SK-N-SH (cell line): ENCODE measurements at regions not wholly inside any gene's neighbourhood (a gene's known extent, or its start where the extent isn't known, plus 50 kb on each side); places are given as distances from the start of the nearest gene placed in this dataset.

Source experiments
- CTCF ChIA-PET: fragments of 300-600, 350-600 bp; formaldehyde crosslinking; extraction: SDS; loops from one replicate; lab custom pipeline; 2021; lab: Yijun Ruan, JAX
- POLR2A ChIA-PET: fragments of 350-600 bp; sonication (Branson Sonifier 250); formaldehyde crosslinking; extraction: SDS; loops from one replicate; lab custom pipeline; 2020; ENCODE audit warnings: antibody characterized with exemption, inconsistent platforms; lab: Yijun Ruan, JAX
- DNase-seq: peaks from one replicate; pipeline ENCODE4 v3.0.0; 2012
- H2AFZ ChIP-seq: fragments of 200-600 bp; sonication (generic); 2 replicates; pipeline ENCODE4 v1.8.1; 2016; ENCODE audit warnings: antibody characterized with exemption, mild to moderate bottlenecking, low read depth
- H3F3A ChIP-seq: fragments of 200-600 bp; sonication (generic); replicated peaks from 2 replicates; pipeline ENCODE3; 2016; ENCODE audit warnings: antibody characterized with exemption, mild to moderate bottlenecking; ENCODE audit not compliant: insufficient read depth
- H3K27ac ChIP-seq, 2 experiments: fragments of 200-500 bp in 1 of 2; fragments of 200-600 bp in 1 of 2; sonication (Bioruptor generic) in 1 of 2; sonication (generic), shearing (Covaris generic) in 1 of 2; 2 replicates each; pipeline versions ENCODE4 v1.5.1 to v1.6.1; 2014 to 2016; ENCODE audit warnings: low read depth in 2 of 2, inconsistent platforms in 1 of 2, low read length in 1 of 2, mild to moderate bottlenecking in 1 of 2, mixed read lengths in 1 of 2
- H3K27me3 ChIP-seq: fragments of 200-600 bp; sonication (generic), shearing (Covaris generic); 2 replicates; pipeline ENCODE4 v1.6.1; 2016; ENCODE audit warnings: mixed run types; ENCODE audit not compliant: insufficient read depth
- H3K36me3 ChIP-seq, 2 experiments: fragments of 200-500 bp in 1 of 2; fragments of 200-600 bp in 1 of 2; sonication (Bioruptor generic) in 1 of 2; sonication (generic) in 1 of 2; replicated peaks in 1 of 2; 2 replicates each; pipeline versions ENCODE3 to v1.5.1; 2014 to 2016; ENCODE audit warnings: low read length in 1 of 2, mild to moderate bottlenecking in 1 of 2; ENCODE audit not compliant: insufficient read depth in 2 of 2, control insufficient read depth in 1 of 2
- H3K4me1 ChIP-seq, 2 experiments: fragments of 200-500 bp in 1 of 2; fragments of 200-600 bp in 1 of 2; sonication (Bioruptor generic) in 1 of 2; sonication (generic), shearing (Covaris generic) in 1 of 2; 2 replicates each; pipeline versions ENCODE4 v1.5.1 to v1.6.1; 2014 to 2016; ENCODE audit warnings: low read depth in 1 of 2, low read length in 1 of 2, mixed run types in 1 of 2; ENCODE audit not compliant: insufficient read depth in 2 of 2, control insufficient read depth in 1 of 2
- H3K4me2 ChIP-seq: fragments of 200-600 bp; sonication (generic), shearing (Covaris generic); 2 replicates; pipeline ENCODE4 v1.6.1; 2017; ENCODE audit warnings: mixed run types
- H3K4me3 ChIP-seq, 2 experiments: fragments of 200-500 bp in 1 of 2; fragments of 200-600 bp in 1 of 2; sonication (Bioruptor generic) in 1 of 2; sonication (generic), shearing (Covaris generic) in 1 of 2; 2 replicates each; pipeline versions ENCODE4 v1.5.1 to v1.8.1; 2014 to 2016; ENCODE audit warnings: low read depth in 2 of 2, inconsistent platforms in 1 of 2, low read length in 1 of 2, mild to moderate bottlenecking in 1 of 2, mixed read lengths in 1 of 2, moderate library complexity in 1 of 2
- H3K79me2 ChIP-seq: fragments of 200-600 bp; sonication (generic); 2 replicates; pipeline ENCODE4 v1.8.1; 2017; ENCODE audit warnings: mild to moderate bottlenecking; ENCODE audit not compliant: insufficient read depth
- H3K9ac ChIP-seq: fragments of 200-600 bp; sonication (generic); 2 replicates; pipeline ENCODE4 v1.6.1; 2017; ENCODE audit warnings: mixed run types
- H3K9me2 ChIP-seq: fragments of 200-600 bp; sonication (generic); 2 replicates; pipeline ENCODE4 v1.6.1; 2017; ENCODE audit warnings: mixed run types
- H3K9me3 ChIP-seq: fragments of 200-600 bp; sonication (generic); 2 replicates; pipeline ENCODE4 v1.6.1; 2017; ENCODE audit warnings: mixed run types, mild to moderate bottlenecking, moderate library complexity
- H4K20me1 ChIP-seq: fragments of 200-600 bp; sonication (generic); 2 replicates; pipeline ENCODE4 v1.6.1; 2017; ENCODE audit warnings: mild to moderate bottlenecking, mixed run types; ENCODE audit not compliant: insufficient read depth
- ELF1 ChIP-seq: IDR thresholded peaks from 2 replicates; pipeline ENCODE4 v1.4.0; 2012
- FOSL2 ChIP-seq: IDR thresholded peaks from 2 replicates; pipeline ENCODE4 v1.4.0; 2012; ENCODE audit warnings: low read depth, mild to moderate bottlenecking, moderate library complexity, borderline replicate concordance
- GABPA ChIP-seq: IDR thresholded peaks from 2 replicates; pipeline ENCODE4 v1.4.0; 2012; ENCODE audit warnings: low read depth, mild to moderate bottlenecking
- GATA2 ChIP-seq: sonication (generic); formaldehyde crosslinking; IDR thresholded peaks from 2 replicates; pipeline ENCODE4 v1.5.0; 2020; ENCODE audit warnings: mild to moderate bottlenecking, missing genetic modification reagents
- MXI1 ChIP-seq: IDR thresholded peaks from 2 replicates; pipeline ENCODE4 v1.6.1; 2012; ENCODE audit warnings: mild to moderate bottlenecking, low read depth, low read length, improper control_type of control experiment
- NFIC ChIP-seq: IDR thresholded peaks from 2 replicates; pipeline ENCODE4 v1.4.0; 2012; ENCODE audit warnings: borderline replicate concordance
- NRF1 ChIP-seq: IDR thresholded peaks from 2 replicates; pipeline ENCODE4 v1.6.1; 2012; ENCODE audit warnings: low read depth, mild to moderate bottlenecking, low read length
- PBX3 ChIP-seq: IDR thresholded peaks from 2 replicates; pipeline ENCODE4; 2012
- RAD21 ChIP-seq: IDR thresholded peaks from 2 replicates; pipeline ENCODE4 v1.6.1; 2012; ENCODE audit warnings: mild to moderate bottlenecking, low read length
- RCOR1 ChIP-seq: fragments of 150-350 bp; IDR thresholded peaks from 2 replicates; pipeline ENCODE4 v1.6.1; 2017; ENCODE audit warnings: antibody characterized with exemption, low read length
- SMC3 ChIP-seq: IDR thresholded peaks from 2 replicates; pipeline ENCODE4 v1.6.1; 2012; ENCODE audit warnings: low read depth, low read length, improper control_type of control experiment
- TCF12 ChIP-seq: IDR thresholded peaks from 2 replicates; pipeline ENCODE4 v1.4.0; 2012
- TEAD4 ChIP-seq: IDR thresholded peaks from 2 replicates; pipeline ENCODE4 v1.4.0; 2012; ENCODE audit warnings: mild to moderate bottlenecking, borderline replicate concordance; ENCODE audit not compliant: insufficient read depth
- ZBTB33 ChIP-seq: IDR thresholded peaks from 2 replicates; pipeline ENCODE4 v1.4.0; 2012; ENCODE audit warnings: low read depth, borderline replicate concordance
- WGBS: methylation state at CpG from one replicate; pipeline ENCODE4 v1.1.6; 2017; ENCODE audit warnings: low lambda C conversion rate; 5-methylcytosine and 5-hydroxymethylcytosine counted together
- TF ChIP-seq, protein P1 (sequence below): fragments of 200-600 bp; sonication (generic); IDR thresholded peaks from 2 replicates; pipeline ENCODE4 v1.6.1; 2017; ENCODE audit warnings: antibody characterized with exemption, mild to moderate bottlenecking, moderate library complexity
- TF ChIP-seq, protein P2 (sequence below): IDR thresholded peaks from 2 replicates; pipeline ENCODE4 v1.4.0; 2012; ENCODE audit warnings: low read depth
- TF ChIP-seq, protein P3 (sequence below): IDR thresholded peaks from 2 replicates; pipeline ENCODE4 v1.4.0; 2012; ENCODE audit warnings: low read depth, borderline replicate concordance
- TF ChIP-seq, protein P4 (sequence below): fragments of 150-350 bp; IDR thresholded peaks from 2 replicates; pipeline ENCODE4 v1.6.1; 2016; ENCODE audit warnings: mild to moderate bottlenecking, low read depth, low read length

- TF ChIP-seq ZBTB33 (no peak), GATA2 (CRISPR knock-in tag) (no peak), RAD21 (no peak), MXI1 (no peak), NFIC (no peak), ELF1 (no peak), RCOR1 (no peak), FOSL2 (no peak), NRF1 (no peak)
- TF ChIP-seq, all 33 proteins: peak for 0
These were observed 57.4 kb upstream of the TMEM132E start (continued) for GRCh38 chr17:34521955-34522354.

- CTCF ChIA-PET = interaction anchor here (0.7 to 1.6 kb wide), 13 partner anchors 8 to 373 kb away, joined by 3 to 6 read pairs (median 3); no protein-coding TSS in a partner anchor
- no peaks in the 10 kb centered on the region for H3F3A ChIP-seq
- WGBS = 33% methylated on average over 3 of the region's 6 CpGs
These were observed 60.1 kb upstream of the TMEM132E start for GRCh38 chr17:34519282-34519681.

More at GRCh38 chr17:34519282-34519681, 60.1 kb upstream of the TMEM132E start:
- no peaks in the 10 kb centered on the region for H3K36me3 ChIP-seq
- no peak overlapping the region for H3K27ac ChIP-seq
- peak; percentile 49 for DNase-seq
- no peaks in the 10 kb centered on the region for H3K4me1 ChIP-seq
- no peaks in the 10 kb centered on the region for H4K20me1 ChIP-seq
- H3K9me2 ChIP-seq = no peaks in the 10 kb centered on the region
- H3K79me2 ChIP-seq = no peaks in the 10 kb centered on the region
- H2AFZ ChIP-seq = no peak overlapping the region
- no peaks in the 10 kb centered on the region for H3K27me3 ChIP-seq
- H3K9me3 ChIP-seq = no peaks in the 10 kb centered on the region
- POLR2A ChIA-PET = no interaction called here
- no peak overlapping the region for H3K4me2 ChIP-seq
- no peak overlapping the region; a peak in 1 of 4 replicates for H3K4me3 ChIP-seq
- TF ChIP-seq NFIC (no peak), TEAD4 (no peak), TCF12 (no peak), SMC3 (peak; percentile 21; the same call in 1 of the 2 replicates), RAD21 (peak; percentile 50), GABPA (no peak), PBX3 (no peak)
- TF ChIP-seq, protein P1, sequence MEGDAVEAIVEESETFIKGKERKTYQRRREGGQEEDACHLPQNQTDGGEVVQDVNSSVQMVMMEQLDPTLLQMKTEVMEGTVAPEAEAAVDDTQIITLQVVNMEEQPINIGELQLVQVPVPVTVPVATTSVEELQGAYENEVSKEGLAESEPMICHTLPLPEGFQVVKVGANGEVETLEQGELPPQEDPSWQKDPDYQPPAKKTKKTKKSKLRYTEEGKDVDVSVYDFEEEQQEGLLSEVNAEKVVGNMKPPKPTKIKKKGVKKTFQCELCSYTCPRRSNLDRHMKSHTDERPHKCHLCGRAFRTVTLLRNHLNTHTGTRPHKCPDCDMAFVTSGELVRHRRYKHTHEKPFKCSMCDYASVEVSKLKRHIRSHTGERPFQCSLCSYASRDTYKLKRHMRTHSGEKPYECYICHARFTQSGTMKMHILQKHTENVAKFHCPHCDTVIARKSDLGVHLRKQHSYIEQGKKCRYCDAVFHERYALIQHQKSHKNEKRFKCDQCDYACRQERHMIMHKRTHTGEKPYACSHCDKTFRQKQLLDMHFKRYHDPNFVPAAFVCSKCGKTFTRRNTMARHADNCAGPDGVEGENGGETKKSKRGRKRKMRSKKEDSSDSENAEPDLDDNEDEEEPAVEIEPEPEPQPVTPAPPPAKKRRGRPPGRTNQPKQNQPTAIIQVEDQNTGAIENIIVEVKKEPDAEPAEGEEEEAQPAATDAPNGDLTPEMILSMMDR = peak; percentile 51
- TF ChIP-seq, protein P2, sequence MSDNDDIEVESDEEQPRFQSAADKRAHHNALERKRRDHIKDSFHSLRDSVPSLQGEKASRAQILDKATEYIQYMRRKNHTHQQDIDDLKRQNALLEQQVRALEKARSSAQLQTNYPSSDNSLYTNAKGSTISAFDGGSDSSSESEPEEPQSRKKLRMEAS = no peak
- TF ChIP-seq, protein P3, sequence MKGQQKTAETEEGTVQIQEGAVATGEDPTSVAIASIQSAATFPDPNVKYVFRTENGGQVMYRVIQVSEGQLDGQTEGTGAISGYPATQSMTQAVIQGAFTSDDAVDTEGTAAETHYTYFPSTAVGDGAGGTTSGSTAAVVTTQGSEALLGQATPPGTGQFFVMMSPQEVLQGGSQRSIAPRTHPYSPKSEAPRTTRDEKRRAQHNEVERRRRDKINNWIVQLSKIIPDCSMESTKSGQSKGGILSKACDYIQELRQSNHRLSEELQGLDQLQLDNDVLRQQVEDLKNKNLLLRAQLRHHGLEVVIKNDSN = no peak
- TF ChIP-seq, protein P4, sequence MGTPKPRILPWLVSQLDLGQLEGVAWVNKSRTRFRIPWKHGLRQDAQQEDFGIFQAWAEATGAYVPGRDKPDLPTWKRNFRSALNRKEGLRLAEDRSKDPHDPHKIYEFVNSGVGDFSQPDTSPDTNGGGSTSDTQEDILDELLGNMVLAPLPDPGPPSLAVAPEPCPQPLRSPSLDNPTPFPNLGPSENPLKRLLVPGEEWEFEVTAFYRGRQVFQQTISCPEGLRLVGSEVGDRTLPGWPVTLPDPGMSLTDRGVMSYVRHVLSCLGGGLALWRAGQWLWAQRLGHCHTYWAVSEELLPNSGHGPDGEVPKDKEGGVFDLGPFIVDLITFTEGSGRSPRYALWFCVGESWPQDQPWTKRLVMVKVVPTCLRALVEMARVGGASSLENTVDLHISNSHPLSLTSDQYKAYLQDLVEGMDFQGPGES = no peak
- TF ChIP-seq, all 33 proteins: peak for 3
- H3K9ac ChIP-seq = no peak overlapping the region
